MM.1S (cell line): ENCODE measurements at regions not wholly inside any gene's neighbourhood (a gene's known extent, or its start where the extent isn't known, plus 50 kb on each side); places are given as distances from the start of the nearest gene placed in this dataset.
"Not testable (repeated sequence)": the region's sequence is repeated elsewhere in the genome, so short reads cannot be mapped to it uniquely, and the experiment has no call there.

Experiments used
- DNase-seq: peaks from one replicate; pipeline ENCODE4 v3.0.0-alpha.2; 2015
- H2AFZ ChIP-seq: fragments of 300-600 bp; sonication (generic); 2 replicates; pipeline ENCODE4 v1.6.0; 2016; ENCODE audit warnings: antibody characterized with exemption, low read length
- H3F3A ChIP-seq: fragments of 300-600 bp; sonication (generic); 2 replicates; pipeline ENCODE4 v1.6.1; 2016; ENCODE audit warnings: mild to moderate bottlenecking, antibody characterized with exemption, low read length, moderate library complexity, mixed read lengths; ENCODE audit not compliant: insufficient read depth
- H3K27ac ChIP-seq: fragments of 300-600 bp; sonication (generic); 2 replicates; pipeline ENCODE4 v1.5.1; 2016; ENCODE audit warnings: mild to moderate bottlenecking, low read length
- H3K27me3 ChIP-seq: fragments of 300-600 bp; sonication (generic); replicated peaks from 2 replicates; pipeline ENCODE4 v1.6.0; 2016; ENCODE audit warnings: low read length; ENCODE audit not compliant: insufficient read depth
- H3K36me3 ChIP-seq: fragments of 300-600 bp; sonication (generic); replicated peaks from 2 replicates; pipeline ENCODE4 v1.6.1; 2016; ENCODE audit warnings: mild to moderate bottlenecking, low read length, mixed read lengths; ENCODE audit not compliant: insufficient read depth
- H3K4me1 ChIP-seq: fragments of 300-600 bp; sonication (generic); 2 replicates; pipeline ENCODE4 v1.6.1; 2016; ENCODE audit warnings: low read length, mixed read lengths
- H3K4me2 ChIP-seq: fragments of 300-600 bp; sonication (generic); 2 replicates; pipeline ENCODE4 v1.6.0; 2016; ENCODE audit warnings: low read depth, low read length
- H3K4me3 ChIP-seq: fragments of 300-600 bp; sonication (generic); 2 replicates; pipeline ENCODE4 v1.5.1; 2016; ENCODE audit warnings: low read length, mixed read lengths
- H3K79me2 ChIP-seq: fragments of 300-600 bp; sonication (generic); 2 replicates; pipeline ENCODE4 v1.6.1; 2016; ENCODE audit warnings: mixed run types, low read length, mixed read lengths
- H3K9ac ChIP-seq: fragments of 300-600 bp; sonication (generic); 2 replicates; pipeline ENCODE4 v1.6.1; 2016; ENCODE audit warnings: low read length, mixed read lengths
- H3K9me2 ChIP-seq: fragments of 300-600 bp; sonication (generic); replicated peaks from 2 replicates; pipeline ENCODE4 v1.6.1; 2016; ENCODE audit warnings: mild to moderate bottlenecking, low read length, mixed read lengths; ENCODE audit not compliant: insufficient read depth
- H3K9me3 ChIP-seq: fragments of 300-600 bp; sonication (generic); replicated peaks from 2 replicates; pipeline ENCODE4 v1.6.1; 2016; ENCODE audit warnings: mild to moderate bottlenecking, low read length, mixed read lengths; ENCODE audit not compliant: insufficient read depth
- H4K20me1 ChIP-seq: fragments of 300-600 bp; sonication (generic); 2 replicates; pipeline ENCODE4 v1.6.1; 2016; ENCODE audit warnings: mild to moderate bottlenecking, low read length, moderate library complexity, mixed read lengths; ENCODE audit not compliant: insufficient read depth
- CTCF ChIP-seq: fragments of 300-600 bp; sonication (generic); IDR thresholded peaks from 2 replicates; pipeline ENCODE4 v1.5.1; 2016; ENCODE audit warnings: antibody characterized with exemption, low read length, mixed read lengths
- EZH2 ChIP-seq: fragments of 300-600 bp; sonication (generic); optimal IDR thresholded peaks from 2 replicates; pipeline ENCODE3; 2017; ENCODE audit warnings: low read depth, mild to moderate bottlenecking, antibody characterized with exemption, low read length, mixed read lengths
- EZH2phosphoT487 ChIP-seq: fragments of 300-600 bp; sonication (generic); IDR thresholded peaks from 2 replicates; pipeline ENCODE4 v1.6.1; 2018; ENCODE audit warnings: antibody characterized with exemption, low read length

GRCh38 chr22:22758101-22758807, 113.8 kb downstream of the GGTLC2 start:
- H3K36me3 ChIP-seq, H3K9me3 ChIP-seq, H2AFZ ChIP-seq, H3K79me2 ChIP-seq, H3K9me2 ChIP-seq, H4K20me1 ChIP-seq, H3K27me3 ChIP-seq: not testable (repeated sequence)
- Histone ChIP-seq H3K4me3 (peak overlapping the region; percentile 28; the same call in 1 of the 2 replicates), H3K9ac (peak overlapping the region; percentile 85), H3F3A (peaks cover 15% of the 10 kb centered on the region), H3K27ac (peak overlapping the region; percentile 94), H3K4me1 (peaks cover 32% of the 10 kb centered on the region), H3K4me2 (peak overlapping the region; percentile 59)
- peak; percentile 77 for DNase-seq

- Histone ChIP-seq H4K20me1 (no peaks in the 10 kb centered on the region), H3F3A (peaks cover 13% of the 10 kb centered on the region), H3K9ac (no peak overlapping the region), H3K4me2 (no peak overlapping the region), H2AFZ (no peak overlapping the region), H3K4me1 (peaks cover 21% of the 10 kb centered on the region), H3K27ac (no peak overlapping the region), H3K9me3 (no peaks in the 10 kb centered on the region), H3K4me3 (no peak overlapping the region), H3K27me3 (no peaks in the 10 kb centered on the region), H3K9me2 (no peaks in the 10 kb centered on the region), H3K36me3 (no peaks in the 10 kb centered on the region), H3K79me2 (no peaks in the 10 kb centered on the region)
- TF ChIP-seq CTCF, result no peak
- no peak for TF ChIP-seq EZH2phosphoT487
- TF ChIP-seq EZH2, result no peak
- DNase-seq, result no peak
These were observed 115.0 kb downstream of the GGTLC2 start for GRCh38 chr22:22759371-22759770.

GRCh38 chr22:22759889-22760546, 115.6 kb downstream of the GGTLC2 start:
- H3K27me3 ChIP-seq, result no peaks in the 10 kb centered on the region
- H3K9me3 ChIP-seq, result no peaks in the 10 kb centered on the region

More at GRCh38 chr22:22759889-22760546, 115.6 kb downstream of the GGTLC2 start:
- H3F3A ChIP-seq, result peaks cover 13% of the 10 kb centered on the region
- H3K4me2 ChIP-seq, result no peak overlapping the region
- TF ChIP-seq CTCF (no peak), EZH2phosphoT487 (no peak), EZH2 (no peak)
- no peak overlapping the region for H3K4me3 ChIP-seq
- H3K79me2 ChIP-seq, result no peaks in the 10 kb centered on the region
- no peak overlapping the region for H3K27ac ChIP-seq
- no peaks in the 10 kb centered on the region for H3K9me2 ChIP-seq
- no peak overlapping the region for H2AFZ ChIP-seq
- no peaks in the 10 kb centered on the region for H4K20me1 ChIP-seq
- H3K36me3 ChIP-seq, result no peaks in the 10 kb centered on the region
- H3K9ac ChIP-seq, result no peak overlapping the region
- no peak for DNase-seq
- H3K4me1 ChIP-seq, result peaks cover 16% of the 10 kb centered on the region
